H1 (cell line): ENCODE measurements at regions not wholly inside any gene's neighbourhood (a gene's known extent, or its start where the extent isn't known, plus 50 kb on each side); places are given as distances from the start of the nearest gene placed in this dataset.

Experiments
- CTCF ChIA-PET: fragments of 300-600 bp; sonication (Branson Sonifier 250); formaldehyde crosslinking; loops from one replicate; lab custom pipeline; 2021; ENCODE audit not compliant: partially characterized antibody; lab: Charles Lee
- POLR2A ChIA-PET: fragments of 300-600 bp; sonication (Branson Sonifier 250); formaldehyde crosslinking; loops from one replicate; lab custom pipeline; 2021; ENCODE audit warnings: inconsistent platforms; ENCODE audit not compliant: partially characterized antibody; lab: Charles Lee
- DNase-seq, 2 experiments: peaks; one replicate each; pipeline versions ENCODE4 v3.0.0 to v3.0.0-alpha.2; 2010 to 2022; ENCODE audit warnings: low spot score in 2 of 2, low read depth in 1 of 2, mixed read lengths in 1 of 2
- FAIRE-seq: peaks from 2 replicates; lab custom pipeline; 2011; peaks lifted over from hg19 to GRCh38; lab: Jason Lieb, UNC
- H2AFZ ChIP-seq: 2 replicates; pipeline ENCODE4 v1.8.1; 2012; ENCODE audit warnings: low read length, inconsistent platforms
- H2AK5ac ChIP-seq: 2 replicates; pipeline ENCODE4 v1.6.1; 2013; ENCODE audit warnings: low read depth, low read length
- H2BK120ac ChIP-seq: replicated peaks from 2 replicates; pipeline ENCODE3; 2013; ENCODE audit warnings: low read depth, low read length, inconsistent platforms
- H2BK12ac ChIP-seq: 2 replicates; pipeline ENCODE4 v1.6.1; 2013; ENCODE audit warnings: low read depth, low read length
- H2BK15ac ChIP-seq: 2 replicates; pipeline ENCODE4 v1.6.1; 2013; ENCODE audit warnings: low read length
- H2BK20ac ChIP-seq: 2 replicates; pipeline ENCODE4 v1.6.1; 2013; ENCODE audit warnings: low read length
- H2BK5ac ChIP-seq: 2 replicates; pipeline ENCODE4 v1.6.1; 2013; ENCODE audit warnings: low read depth, low read length
- H3K14ac ChIP-seq: 2 replicates; pipeline ENCODE4 v1.6.1; 2013; ENCODE audit warnings: inconsistent platforms; ENCODE audit not compliant: insufficient read length
- H3K18ac ChIP-seq: 2 replicates; pipeline ENCODE4 v1.6.1; 2013; ENCODE audit warnings: low read length; ENCODE audit errors: extremely low read depth
- H3K23ac ChIP-seq: 2 replicates; pipeline ENCODE4 v1.6.1; 2013; ENCODE audit warnings: inconsistent platforms; ENCODE audit not compliant: insufficient read length
- H3K23me2 ChIP-seq: 2 replicates; pipeline ENCODE4 v1.6.1; 2013; ENCODE audit warnings: low read depth, low read length
- H3K27ac ChIP-seq: 2 replicates; pipeline ENCODE4 v1.6.1; 2011; ENCODE audit warnings: low read depth, low read length, inconsistent platforms
- H3K27me3 ChIP-seq, 4 experiments: replicated peaks in 1 of 4; 1 replicate in 1 of 4; 2 replicates in 3 of 4; pipeline versions ENCODE4 v1.6.1 to v1.8.1; 2011 to 2013; ENCODE audit warnings: low read length in 3 of 4, mild to moderate bottlenecking in 3 of 4, inconsistent platforms in 2 of 4, mixed read lengths in 2 of 4, moderate library complexity in 1 of 4; ENCODE audit not compliant: control insufficient read depth in 3 of 4, insufficient read depth in 3 of 4; ENCODE audit errors: extremely low read depth in 1 of 4
- H3K36me3 ChIP-seq, 4 experiments: 2 replicates each; pipeline versions ENCODE4 v1.6.1 to v1.8.1; 2011 to 2013; ENCODE audit warnings: mild to moderate bottlenecking in 4 of 4, low read length in 3 of 4, moderate library complexity in 2 of 4, control low read depth in 1 of 4, inconsistent platforms in 1 of 4; ENCODE audit not compliant: insufficient read depth in 4 of 4, control insufficient read depth in 2 of 4
- H3K4ac ChIP-seq: replicated peaks from 2 replicates; pipeline ENCODE3; 2013; ENCODE audit warnings: low read length, low read depth, mixed read lengths, inconsistent platforms; ENCODE audit not compliant: insufficient read length
- H3K4me1 ChIP-seq, 4 experiments: replicated peaks in 1 of 4; 1 replicate in 1 of 4; 2 replicates in 3 of 4; pipeline versions ENCODE4 v1.6.1 to v1.8.1; 2011 to 2013; ENCODE audit warnings: low read length in 3 of 4, inconsistent platforms in 2 of 4, mixed read lengths in 1 of 4; ENCODE audit not compliant: insufficient read depth in 4 of 4, control insufficient read depth in 3 of 4
- H3K4me2 ChIP-seq, 2 experiments: 2 replicates each; pipeline versions ENCODE4 v1.6.1 to v1.8.1; 2011 to 2013; ENCODE audit warnings: low read depth in 2 of 2, low read length in 2 of 2, control low read depth in 1 of 2, inconsistent platforms in 1 of 2, mild to moderate bottlenecking in 1 of 2; ENCODE audit not compliant: insufficient read depth in 1 of 2
- H3K4me3 ChIP-seq, 4 experiments: fragments of 200-600, 300-600 bp in 1 of 4; sonication (generic), shearing (Covaris generic), sonication (Bioruptor Twin) in 1 of 4; 2 replicates each; pipeline versions ENCODE4 v1.5.1 to v1.8.1; 2011 to 2016; ENCODE audit warnings: low read length in 4 of 4, low read depth in 3 of 4, control low read depth in 2 of 4, inconsistent platforms in 2 of 4, mild to moderate bottlenecking in 2 of 4, mixed read lengths in 1 of 4, moderate library complexity in 1 of 4; ENCODE audit not compliant: insufficient read depth in 2 of 4; ENCODE audit errors: extremely low read depth in 1 of 4
- H3K56ac ChIP-seq: replicated peaks from 2 replicates; pipeline ENCODE3; 2013; ENCODE audit warnings: low read depth, mild to moderate bottlenecking, mixed read lengths, low read length, inconsistent platforms; ENCODE audit not compliant: insufficient read length
- H3K79me1 ChIP-seq: 2 replicates; pipeline ENCODE4 v1.6.1; 2013; ENCODE audit warnings: low read depth, low read length, control low read depth
- H3K79me2 ChIP-seq, 2 experiments: 2 replicates each; pipeline versions ENCODE4 v1.6.1 to v1.8.1; 2012 to 2013; ENCODE audit warnings: low read length in 2 of 2, mild to moderate bottlenecking in 2 of 2, inconsistent platforms in 1 of 2; ENCODE audit not compliant: insufficient read depth in 2 of 2, control insufficient read depth in 1 of 2
- H3K9ac ChIP-seq, 4 experiments: replicated peaks in 1 of 4; 1 replicate in 1 of 4; 2 replicates in 3 of 4; pipeline versions ENCODE4 v1.6.1 to v1.8.1; 2011 to 2013; ENCODE audit warnings: low read depth in 3 of 4, low read length in 3 of 4, control low read depth in 2 of 4, mild to moderate bottlenecking in 2 of 4, moderate library complexity in 2 of 4, inconsistent platforms in 1 of 4; ENCODE audit errors: extremely low read depth in 1 of 4
- H3K9me3 ChIP-seq, 2 experiments: 2 replicates each; pipeline versions ENCODE4 v1.6.1 to v1.8.1; 2012 to 2013; ENCODE audit warnings: mild to moderate bottlenecking in 2 of 2, moderate library complexity in 2 of 2, control low read depth in 1 of 2, inconsistent platforms in 1 of 2, low read depth in 1 of 2, low read length in 1 of 2, mixed read lengths in 1 of 2; ENCODE audit not compliant: insufficient read depth in 2 of 2
- H4K20me1 ChIP-seq, 2 experiments: replicated peaks in 1 of 2; 2 replicates each; pipeline versions ENCODE3 to v1.8.1; 2011 to 2013; ENCODE audit warnings: inconsistent platforms in 2 of 2, low read length in 2 of 2, mild to moderate bottlenecking in 1 of 2; ENCODE audit not compliant: insufficient read depth in 2 of 2, control insufficient read depth in 1 of 2
- H4K5ac ChIP-seq: 2 replicates; pipeline ENCODE4 v1.6.1; 2013; ENCODE audit warnings: low read length, low read depth, mixed read lengths, inconsistent platforms; ENCODE audit not compliant: insufficient read length
- H4K8ac ChIP-seq: 2 replicates; pipeline ENCODE4 v1.8.0; 2013; ENCODE audit warnings: mild to moderate bottlenecking, moderate library complexity, low read length, inconsistent platforms; ENCODE audit not compliant: insufficient read depth; ENCODE audit errors: extremely low read depth
- H4K91ac ChIP-seq: replicated peaks from 2 replicates; pipeline ENCODE3; 2013; ENCODE audit warnings: low read length, mixed read lengths, inconsistent platforms; ENCODE audit not compliant: insufficient read length
- E2F6 ChIP-seq: IDR thresholded peaks from 2 replicates; pipeline ENCODE4 v1.6.1; 2012; ENCODE audit warnings: inconsistent platforms
- HDAC2 ChIP-seq, 2 experiments: fragments of 300-600 bp in 1 of 2; sonication (generic) in 1 of 2; IDR thresholded peaks; 2 replicates each; pipeline ENCODE4 v1.6.1; 2011 to 2012; ENCODE audit warnings: low read depth in 2 of 2, low read length in 2 of 2, mild to moderate bottlenecking in 2 of 2, moderate library complexity in 2 of 2, borderline replicate concordance in 1 of 2, inconsistent platforms in 1 of 2
- RNF2 ChIP-seq: fragments of 200-900, 300-1000 bp; sonication (generic); IDR thresholded peaks from 2 replicates; pipeline ENCODE4 v1.7.1; 2016; ENCODE audit warnings: borderline replicate concordance, low read depth, mild to moderate bottlenecking, antibody characterized with exemption, low read length; ENCODE audit not compliant: poor library complexity, severe bottlenecking; ENCODE audit errors: missing control alignments
- WGBS, 2 experiments: shearing (Covaris generic) in 1 of 2; methylation state at CpG; one replicate each; pipeline versions ENCODE4 v1.1.6 to v1.1.7; 2013 to 2015; ENCODE audit warnings: low lambda C conversion rate in 2 of 2, mixed read lengths in 2 of 2, inconsistent platforms in 1 of 2, low coverage in 1 of 2, missing lambda C conversion rate in 1 of 2; ENCODE audit not compliant: insufficient replicate concordance in 2 of 2, insufficient coverage in 1 of 2, insufficient read length in 1 of 2; ENCODE audit errors: extremely low coverage in 1 of 2, missing lambda C conversion rate in 1 of 2; 5-methylcytosine and 5-hydroxymethylcytosine counted together

GRCh38 chr2:220174826-220175225 lies 547.4 kb downstream of the SLC4A3 start:
- 56% methylated on average over 2 of the region's 2 CpGs; no CpG with 5 or more reads in 1 of the 2 experiments for WGBS, 2 experiments
- Histone ChIP-seq H2BK15ac (no peak overlapping the region), H3K4me3 (no peak overlapping the region), H3K27me3 (no peaks in the 10 kb centered on the region), H3K4me1 (no peaks in the 10 kb centered on the region), H3K79me1 (no peaks in the 10 kb centered on the region), H2BK20ac (no peak overlapping the region), H3K36me3 (no peaks in the 10 kb centered on the region), H3K4ac (no peak overlapping the region), H3K4me2 (no peak overlapping the region), H2BK120ac (no peak overlapping the region), H3K23ac (no peak overlapping the region), H2BK5ac (no peak overlapping the region), H2BK12ac (no peak overlapping the region), H4K91ac (no peak overlapping the region), H3K23me2 (no peaks in the 10 kb centered on the region), H3K18ac (no peak overlapping the region), H3K9me3 (no peaks in the 10 kb centered on the region), H3K79me2 (no peaks in the 10 kb centered on the region), H2AK5ac (no peak overlapping the region), H4K20me1 (no peaks in the 10 kb centered on the region), H4K8ac (no peak overlapping the region), H3K14ac (no peak overlapping the region), H3K27ac (no peak overlapping the region), H3K56ac (no peak overlapping the region), H4K5ac (no peak overlapping the region), H3K9ac (no peak overlapping the region), H2AFZ (no peak overlapping the region)
- TF ChIP-seq HDAC2 (IDR thresholded peaks at IDR 0.05; ENCODE audit: borderline replicate concordance in 1 of 2, low read depth in 2 of 2, low read length in 2 of 2) = no peak
- no peak for TF ChIP-seq RNF2
- no peak for TF ChIP-seq E2F6
- ChIA-PET CTCF (interaction anchor here (1.1 to 1.3 kb wide), 2 partner anchors 9 to 382 kb away, joined by 3 read pairs; no protein-coding TSS in a partner anchor), POLR2A (no interaction called here)
- FAIRE-seq (no peak), DNase-seq (no peak)
